ENCODE measurements at regions not wholly inside any gene's neighbourhood (a gene's known extent, or its start where the extent isn't known, plus 50 kb on each side); places are given as distances from the start of the nearest gene placed in this dataset.

DNA sequence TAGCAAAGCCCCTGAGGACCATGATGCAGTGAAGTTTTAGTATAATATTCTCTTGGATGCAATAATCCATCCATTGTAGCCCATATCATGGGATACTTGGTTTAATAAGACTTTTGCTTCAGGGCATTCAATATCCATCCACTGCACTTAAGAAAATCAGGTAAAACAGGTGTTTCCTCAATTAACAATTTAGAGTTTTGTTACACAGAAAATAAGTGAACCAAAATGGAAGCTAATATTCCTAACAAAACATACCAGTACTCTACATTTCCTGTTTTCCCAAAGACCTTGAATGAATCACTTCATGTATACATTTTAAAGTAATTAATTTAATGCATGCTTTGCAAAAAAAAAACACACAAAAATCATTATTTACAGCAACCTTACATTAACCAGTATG is 305.6 kb downstream of the NR2F1-AS1 start:
- no peak for DNase-seq (ENCODE audit: low read depth)

DNA sequence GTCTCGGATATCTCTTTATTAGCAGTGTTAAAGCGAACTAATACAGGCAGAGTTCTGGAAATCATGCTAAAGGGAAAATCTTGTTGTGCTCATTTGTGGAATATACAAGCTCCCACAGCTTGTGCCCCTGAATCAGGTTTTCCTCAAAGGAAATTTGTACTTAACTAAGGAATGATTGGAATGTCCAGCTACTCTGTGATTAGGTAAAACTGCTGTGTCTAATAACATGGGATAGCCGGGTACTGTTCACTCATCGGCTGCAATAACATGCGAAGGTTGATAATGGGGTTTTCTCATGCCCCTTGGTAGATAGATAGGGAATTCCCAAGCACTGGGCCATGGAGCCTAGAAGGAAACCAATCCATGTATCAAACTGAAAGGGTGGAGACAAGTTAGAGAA is 306.7 kb downstream of the NR2F1-AS1 start:
- no peak for DNase-seq (ENCODE audit: low read depth)

DNA sequence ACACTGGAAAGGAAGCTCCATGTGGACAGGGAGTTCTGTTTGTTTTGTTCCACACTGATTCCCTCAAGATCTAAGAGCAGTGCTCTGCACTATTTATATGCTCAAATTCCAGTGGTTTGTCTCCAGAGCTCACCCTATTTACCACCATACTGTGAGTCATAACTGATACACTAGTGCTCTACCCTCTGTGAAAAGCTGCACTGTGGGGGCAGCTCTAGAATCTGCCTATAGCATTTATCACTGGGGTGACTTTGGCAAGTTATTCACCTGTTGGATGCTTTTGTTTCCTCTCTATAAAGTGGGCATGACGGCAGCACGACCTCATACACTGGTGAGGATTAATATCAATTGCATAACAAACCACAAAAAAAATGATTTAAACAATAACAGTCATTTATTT is 307.8 kb downstream of the NR2F1-AS1 start:
- DNase-seq (ENCODE audit: low read depth) = no peak

DNA sequence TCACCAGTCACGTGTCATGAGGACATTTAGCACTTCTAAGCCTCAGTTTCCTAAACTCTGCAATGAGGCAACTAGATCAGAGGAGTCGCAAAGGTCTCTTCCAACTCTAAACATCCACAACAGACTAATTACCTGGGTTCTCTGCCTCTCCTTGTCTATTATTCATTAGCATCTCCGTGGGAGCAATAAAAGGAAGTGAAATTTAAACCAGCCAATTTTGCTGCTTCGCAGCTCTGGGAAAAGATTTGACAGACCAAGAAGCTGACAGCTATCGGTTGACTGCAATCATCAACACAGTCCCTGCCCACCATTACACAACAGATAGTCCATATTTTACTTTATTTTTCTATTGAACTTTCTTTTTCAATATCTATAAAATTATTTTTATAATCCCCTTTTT is 308.9 kb downstream of the NR2F1-AS1 start:
- no peak for DNase-seq (ENCODE audit: low read depth)

DNA sequence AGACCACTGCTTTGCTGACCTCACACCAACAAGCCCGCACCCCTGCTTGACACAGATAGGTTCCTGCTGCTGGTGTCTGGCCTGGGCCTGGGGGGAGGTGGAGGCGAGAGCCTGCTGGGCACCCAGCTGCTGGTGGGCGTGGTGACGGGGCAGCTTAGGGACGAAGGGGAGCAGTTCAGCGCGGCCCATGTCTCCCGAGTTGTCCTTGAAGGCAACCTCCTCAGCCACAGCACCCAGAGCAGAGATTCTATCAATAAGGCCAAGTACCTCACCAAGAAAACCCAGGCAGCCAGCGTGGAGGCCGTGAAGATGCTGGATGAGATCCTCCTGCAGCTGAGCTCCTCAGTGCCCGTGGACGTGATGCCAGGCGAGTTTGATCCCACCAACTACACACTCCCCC is 313.3 kb downstream of the NR2F1-AS1 start:
- no peak for DNase-seq (ENCODE audit: low read depth)

DNA sequence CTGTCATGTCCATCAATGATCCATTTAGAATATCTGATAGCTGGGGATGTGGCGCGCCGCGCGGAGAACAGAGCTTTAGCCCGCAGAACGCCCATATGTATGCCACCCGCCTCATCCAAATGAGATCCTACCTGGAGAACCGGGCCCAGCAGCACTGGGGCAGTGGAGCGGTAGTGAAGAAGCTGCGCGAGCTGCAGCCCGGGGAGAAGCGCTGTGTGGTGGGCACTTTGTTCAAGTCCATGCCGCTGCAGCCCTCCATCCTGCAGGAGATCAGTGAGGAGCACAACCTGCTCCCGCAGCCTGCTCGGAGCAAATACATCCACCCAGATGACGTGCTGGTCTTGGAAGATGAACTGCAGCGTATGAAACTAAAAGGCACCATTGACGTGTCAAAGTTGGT is 313.7 kb downstream of the NR2F1-AS1 start:
- no peak for DNase-seq (ENCODE audit: low read depth)

DNA sequence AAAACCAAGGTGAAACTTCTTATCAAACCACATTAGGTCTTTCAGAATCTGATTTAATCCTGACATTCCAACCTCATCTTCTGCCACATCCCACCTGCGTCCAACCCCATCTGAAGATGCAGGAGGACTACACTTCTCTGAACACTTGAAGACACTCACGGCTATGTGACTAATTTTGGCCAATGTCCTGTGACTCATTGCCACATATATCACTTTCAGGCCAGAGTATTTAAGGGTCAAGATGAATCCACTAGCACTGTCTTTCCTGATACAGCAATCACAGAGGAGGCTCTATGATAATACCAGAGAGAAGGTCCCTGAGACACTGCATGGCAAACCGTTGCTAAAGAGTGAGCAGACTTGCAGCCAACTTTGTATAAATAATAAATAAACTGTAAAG is 323.4 kb downstream of the NR2F1-AS1 start:
- DNase-seq (ENCODE audit: low read depth) = peak; percentile 37

DNA sequence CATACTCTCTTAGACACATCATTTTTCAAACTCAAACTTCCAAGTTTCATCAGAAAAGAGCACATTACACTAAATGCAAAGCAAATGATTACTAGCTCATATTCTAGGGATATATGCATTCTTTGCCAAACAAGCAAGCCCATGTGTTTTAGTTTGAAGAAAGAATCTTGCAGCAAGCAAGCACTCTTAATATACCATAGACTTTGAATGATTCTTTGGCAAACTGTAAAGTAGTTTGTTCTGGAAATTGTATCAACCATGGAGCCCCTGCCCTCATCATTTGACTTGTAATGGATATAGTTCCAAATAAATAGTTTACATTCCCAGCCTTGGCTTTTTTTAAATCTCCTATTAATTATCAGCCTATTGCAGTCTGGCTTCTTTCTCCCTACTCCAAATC is 325.2 kb downstream of the NR2F1-AS1 start:
- no peak for DNase-seq (ENCODE audit: low read depth)

DNA sequence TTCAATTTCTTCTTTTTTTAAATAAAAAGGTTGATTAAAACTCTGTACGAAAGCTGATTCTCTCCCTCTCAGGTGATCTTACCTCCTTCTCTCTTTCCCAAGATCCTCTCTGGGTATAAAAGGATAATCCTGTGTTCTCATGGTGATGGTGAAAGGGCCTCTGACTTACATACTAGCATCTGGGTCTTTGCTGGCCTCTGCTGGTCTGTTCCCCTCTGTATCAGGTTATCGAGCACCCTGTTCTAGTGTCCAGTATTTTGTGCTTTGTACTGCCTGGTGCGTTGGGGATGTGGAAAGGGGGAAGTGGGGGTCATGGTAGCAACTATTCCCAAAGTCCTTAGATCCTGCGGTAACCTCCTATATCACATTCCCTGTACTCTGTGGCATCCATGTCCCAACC is 328.9 kb downstream of the NR2F1-AS1 start:
- DNase-seq (ENCODE audit: low read depth) = no peak

DNA sequence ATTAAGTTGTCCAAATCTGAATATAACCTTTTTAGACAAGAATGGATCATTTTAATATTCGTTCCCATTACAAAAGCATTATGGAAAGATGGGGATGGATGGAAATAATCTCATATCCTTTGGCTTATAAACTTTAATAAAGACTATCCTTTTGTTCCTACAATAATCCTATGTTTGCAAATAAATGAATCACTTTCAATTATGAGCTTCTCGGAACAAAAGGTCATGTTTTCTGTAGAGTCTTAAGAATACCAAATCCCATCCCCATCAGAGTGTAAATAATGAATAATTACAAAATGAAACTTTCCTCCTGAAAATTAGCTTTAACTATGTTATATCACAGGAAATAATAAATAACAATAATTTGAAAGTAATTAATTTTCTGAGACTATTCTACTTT is 329.7 kb downstream of the NR2F1-AS1 start:
- DNase-seq (ENCODE audit: low read depth) = no peak

DNA sequence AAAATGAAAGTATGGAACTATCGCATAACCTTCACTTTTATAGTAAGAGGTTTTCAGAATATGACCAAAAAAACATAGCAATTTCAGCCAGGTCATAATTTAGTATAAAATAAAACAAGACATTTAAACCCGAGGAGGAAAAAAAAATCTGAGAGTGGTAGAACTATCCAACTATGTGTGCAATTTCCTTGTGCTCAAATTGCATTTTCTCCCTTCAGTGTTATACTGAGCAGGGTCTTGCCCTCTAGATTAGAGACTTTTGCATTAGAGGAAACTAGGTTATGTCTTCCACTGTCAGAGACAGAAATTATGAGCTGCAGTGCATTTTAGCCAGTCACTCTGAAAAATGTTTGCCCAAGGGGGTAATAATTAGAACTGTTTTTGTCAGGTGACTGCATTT is 330.6 kb downstream of the NR2F1-AS1 start:
- no peak for DNase-seq (ENCODE audit: low read depth)

DNA sequence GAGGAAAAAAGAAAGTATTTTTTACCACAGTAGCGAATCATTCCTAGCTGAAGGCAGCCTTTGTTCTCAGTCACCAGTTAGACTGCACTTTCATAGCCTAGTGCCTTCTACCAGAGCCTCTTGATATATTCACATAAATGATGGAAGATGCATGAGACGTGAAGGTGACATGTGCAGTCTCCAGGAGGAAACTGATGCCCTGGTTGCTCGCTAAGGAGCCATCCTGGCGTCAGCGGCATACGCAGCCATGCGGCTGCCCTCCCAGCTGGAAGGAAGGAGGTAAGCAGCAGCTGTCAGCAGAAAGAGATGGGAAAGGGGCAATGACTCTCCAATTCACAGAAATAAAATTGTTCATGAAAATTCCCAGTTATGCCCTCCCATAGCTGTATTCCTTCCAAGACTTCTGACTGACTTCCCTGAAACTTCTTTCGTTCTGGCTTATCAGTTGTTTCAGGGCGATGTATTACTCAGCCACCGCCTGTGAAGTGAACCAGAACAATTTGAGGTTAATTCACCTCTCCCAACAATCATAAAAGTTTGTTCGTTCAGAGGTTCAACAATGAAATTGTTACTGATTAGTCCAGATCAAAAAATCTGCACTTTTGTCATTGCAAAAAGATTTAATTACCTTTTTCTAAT is 331.2 kb downstream of the NR2F1-AS1 start:
- DNase-seq (ENCODE audit: low read depth) = no peak

DNA sequence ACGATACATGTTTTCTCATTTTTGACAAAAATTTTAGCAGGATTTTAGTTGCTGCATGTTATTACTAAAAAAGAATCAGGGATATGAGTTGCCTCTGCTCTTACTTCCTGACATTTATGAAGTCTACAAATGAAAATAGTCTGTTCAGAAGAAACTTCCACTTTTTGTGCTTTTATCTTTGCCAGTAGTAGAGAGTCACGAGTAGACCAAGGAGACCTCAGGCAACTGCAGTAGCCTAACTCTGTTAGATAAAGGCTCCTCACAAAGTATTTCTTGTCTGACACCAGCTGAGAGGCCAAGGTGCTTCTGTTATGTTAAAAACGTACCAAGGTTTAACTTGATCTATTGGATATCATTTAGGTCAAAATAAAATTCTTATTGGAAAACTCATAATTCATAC is 333.9 kb downstream of the NR2F1-AS1 start:
- no peak for DNase-seq (ENCODE audit: low read depth)

DNA sequence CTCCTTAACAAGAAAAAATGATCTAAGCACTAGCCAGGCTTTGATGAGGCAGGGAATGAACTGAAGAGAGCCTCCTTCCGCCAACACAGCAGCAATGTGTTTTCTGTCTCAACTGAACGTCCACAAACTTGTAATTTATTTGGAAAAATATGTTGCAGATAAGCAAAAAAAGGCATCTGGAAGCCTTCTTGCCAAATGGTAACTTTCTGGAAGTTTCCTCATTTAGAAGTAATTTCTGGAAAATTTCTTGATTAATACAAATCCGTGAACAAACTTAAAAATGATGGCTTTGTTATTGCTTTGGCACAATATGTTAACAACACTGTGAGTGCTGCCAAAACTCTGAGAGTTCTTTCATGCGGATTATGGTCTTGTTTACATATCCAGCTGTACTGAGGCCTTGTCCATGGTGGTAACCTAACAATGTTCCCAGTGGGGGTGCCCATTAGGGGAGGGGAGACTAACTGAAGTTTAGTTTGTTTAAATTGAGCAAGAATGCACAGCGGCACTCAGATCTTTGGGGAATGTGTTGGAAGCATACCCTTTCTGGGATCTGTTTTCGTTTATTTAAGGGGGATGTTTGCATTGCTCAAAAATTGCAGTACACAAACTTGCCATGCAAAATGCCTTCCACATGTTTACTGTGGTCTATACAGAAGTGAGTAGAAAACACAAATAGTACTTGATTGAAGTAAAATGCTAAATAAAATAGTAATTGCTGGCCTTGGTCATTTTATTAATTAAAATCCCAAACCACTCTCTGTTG is 334.7 kb downstream of the NR2F1-AS1 start:
- peak; percentile 39 for DNase-seq (ENCODE audit: low read depth)

DNA sequence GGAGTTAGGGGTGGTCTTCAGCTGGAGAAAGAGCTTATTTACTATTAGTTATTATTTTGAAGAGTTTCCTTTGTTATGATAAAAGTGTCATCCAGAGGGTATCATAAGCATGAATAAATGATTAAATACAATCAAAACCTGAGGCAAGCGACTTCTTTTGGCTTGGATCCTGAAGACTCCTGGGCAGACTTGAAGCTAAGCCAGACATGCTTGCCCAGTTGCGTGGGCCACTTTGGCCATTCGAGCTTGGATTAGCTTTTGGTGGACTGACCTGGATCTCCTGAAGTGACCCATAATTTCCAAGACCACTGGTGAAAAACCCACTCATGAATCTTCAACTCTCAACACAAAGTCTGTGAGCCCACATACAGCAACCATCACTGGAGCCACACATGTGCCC is 335.8 kb downstream of the NR2F1-AS1 start:
- DNase-seq (ENCODE audit: low read depth) = no peak

DNA sequence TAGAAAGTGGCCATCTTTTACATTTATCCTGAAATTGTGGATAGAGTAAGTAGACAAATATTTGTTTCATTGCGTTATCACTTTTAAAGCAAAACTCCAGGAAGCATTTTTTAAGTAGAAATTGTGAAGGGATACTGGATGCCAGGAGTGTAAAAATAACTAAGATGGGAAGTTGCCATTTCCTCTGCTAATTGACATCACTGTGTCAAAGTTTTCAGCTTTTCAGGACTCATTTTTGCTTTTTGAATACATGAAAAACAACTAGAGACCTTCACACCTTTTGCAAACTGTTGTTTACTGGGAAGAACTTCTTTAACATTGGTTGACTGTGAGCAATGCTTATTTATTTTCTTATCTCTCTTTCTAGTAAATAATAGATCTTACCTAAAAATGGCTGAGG is 337.5 kb downstream of the NR2F1-AS1 start:
- no peak for DNase-seq (ENCODE audit: low read depth)

DNA sequence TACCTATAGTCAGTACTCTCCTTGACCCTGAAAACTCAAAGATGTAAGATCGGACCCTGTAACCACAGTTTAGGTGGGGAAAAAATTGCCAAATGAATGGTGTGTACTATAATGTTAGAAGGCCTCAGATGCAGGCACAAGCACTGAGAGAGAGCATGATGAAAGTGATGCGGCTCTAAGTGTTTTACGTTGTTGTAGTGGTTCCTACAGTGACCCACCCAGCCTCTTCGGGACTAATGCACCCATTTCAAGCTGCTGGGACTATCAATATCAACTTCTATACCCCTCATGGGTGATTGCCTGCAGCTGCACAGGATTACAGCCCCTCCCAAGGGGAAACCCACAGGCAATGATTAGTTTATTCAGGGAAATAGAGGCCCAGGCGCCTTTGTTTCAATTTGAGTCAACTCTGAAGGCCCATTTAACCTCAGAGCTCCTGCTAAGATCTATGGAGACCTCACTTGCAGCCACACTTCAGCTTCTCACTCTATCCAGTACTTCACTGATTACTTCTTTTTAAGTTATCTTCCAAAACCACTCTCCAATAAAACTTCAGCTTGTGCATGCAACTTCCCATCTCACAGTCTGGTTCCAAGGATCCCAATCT is 340.7 kb downstream of the NR2F1-AS1 start:
- DNase-seq (ENCODE audit: low read depth) = no peak

DNA sequence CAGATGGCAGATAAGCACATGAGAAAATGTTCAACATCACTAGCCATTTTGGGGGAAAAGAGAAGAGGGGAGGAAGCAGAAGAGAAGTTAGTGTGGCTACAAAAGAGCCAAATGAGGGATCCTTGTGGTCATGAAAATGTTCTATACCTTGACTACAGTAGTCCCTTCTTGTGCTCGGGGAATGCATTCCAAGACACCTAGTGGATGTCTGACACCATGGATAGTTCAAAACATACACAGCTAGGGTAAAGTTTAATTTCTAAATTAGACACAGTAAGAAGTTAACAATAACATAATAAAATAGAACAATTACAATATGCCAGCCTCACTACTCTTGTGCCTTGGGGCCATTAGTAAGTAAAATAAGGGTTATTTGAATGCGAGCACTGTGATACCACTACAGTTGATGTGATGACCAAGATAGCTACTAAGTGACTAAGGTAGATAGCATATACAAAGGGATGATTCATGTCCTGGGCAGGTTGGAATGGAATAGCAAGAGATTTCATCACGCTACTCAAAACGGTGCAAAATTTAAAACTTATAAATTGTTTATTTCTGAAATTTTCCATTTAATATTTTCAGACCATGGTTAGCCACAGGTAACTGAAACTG is 344.1 kb downstream of the NR2F1-AS1 start:
- no peak for DNase-seq (ENCODE audit: low read depth)

DNA sequence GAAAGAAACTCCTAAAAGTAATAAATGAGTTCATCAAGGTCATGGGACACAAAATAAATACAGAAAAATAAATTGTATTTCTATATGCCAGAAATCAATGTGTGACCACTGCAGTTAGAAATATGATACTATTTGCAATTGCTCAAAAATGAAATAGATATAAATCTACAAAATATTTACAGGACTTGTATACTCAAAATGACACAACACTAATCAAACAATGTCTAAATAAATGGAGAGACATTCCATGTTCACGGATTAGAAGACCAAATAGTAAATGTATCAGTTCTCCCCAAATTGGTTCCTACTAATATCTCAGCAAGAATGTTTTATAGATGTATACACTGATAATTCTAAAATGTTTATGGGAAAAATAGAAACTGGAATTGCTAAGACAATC is 345.3 kb downstream of the NR2F1-AS1 start:
- DNase-seq (ENCODE audit: low read depth) = no peak

DNA sequence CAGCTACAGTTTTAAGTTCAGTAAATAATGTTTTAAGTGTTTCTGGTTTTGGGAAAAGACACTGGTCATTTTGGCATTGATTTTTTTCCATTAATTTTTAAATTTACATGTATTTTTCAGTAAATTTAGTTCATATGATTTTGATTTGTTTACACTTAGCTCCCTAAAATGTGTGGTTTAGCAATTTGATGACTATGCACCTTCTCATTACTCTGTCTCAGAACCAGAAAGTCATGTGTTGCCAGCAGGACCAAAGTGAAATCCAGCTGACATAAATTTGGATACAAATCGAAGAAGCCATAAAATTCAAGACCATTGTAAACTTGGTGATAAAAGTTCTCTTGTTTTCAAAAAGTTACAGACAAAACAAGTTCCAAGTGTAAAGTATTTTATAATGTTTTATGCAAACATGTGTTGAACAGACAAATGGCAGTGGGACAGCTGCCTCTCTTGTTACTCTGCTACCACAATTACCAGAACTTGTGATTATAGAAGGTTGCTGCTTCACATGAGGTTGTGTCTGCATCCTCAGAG is 354.8 kb downstream of the NR2F1-AS1 start:
- DNase-seq (ENCODE audit: low read depth) = peak; percentile 34

DNA sequence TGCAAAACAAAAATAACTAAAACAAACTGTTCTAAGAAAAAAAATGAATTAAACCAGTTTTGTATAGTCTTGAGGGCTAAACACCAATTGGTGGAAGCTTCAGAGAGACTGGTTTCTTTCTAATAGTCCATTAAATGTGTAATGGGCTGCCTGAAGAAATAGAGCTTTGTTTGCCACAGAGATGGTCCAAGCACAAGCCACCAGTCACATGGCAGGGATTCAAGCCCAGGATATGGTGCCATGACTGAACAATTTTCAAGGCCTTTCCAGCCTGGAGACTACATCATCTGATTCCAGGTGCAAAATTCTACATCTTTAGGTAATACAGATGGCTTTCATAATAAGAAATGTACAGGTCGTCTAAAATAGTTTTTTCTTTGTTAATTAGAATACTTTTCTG is 355.3 kb downstream of the NR2F1-AS1 start:
- DNase-seq (ENCODE audit: low read depth) = no peak

DNA sequence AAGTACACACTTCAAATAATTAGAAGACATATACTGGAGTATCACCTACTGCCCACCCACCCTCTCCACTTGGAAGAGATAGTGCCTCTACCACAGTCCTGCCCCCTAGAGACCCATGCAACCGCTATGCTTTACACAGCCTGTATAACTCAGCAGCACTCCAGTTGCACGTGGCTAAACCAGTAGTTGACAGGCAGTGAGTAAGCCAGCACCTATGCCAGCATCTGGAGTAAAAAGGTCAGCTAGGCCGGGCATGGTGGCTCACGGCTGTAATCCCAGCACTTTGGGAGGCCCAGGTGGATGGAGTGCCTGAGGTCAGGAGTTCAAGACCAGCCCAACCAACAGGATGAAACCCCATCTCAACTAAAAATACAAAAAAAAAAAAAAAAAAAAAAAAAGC is 356.4 kb downstream of the NR2F1-AS1 start:
- no peak for DNase-seq (ENCODE audit: low read depth)

DNA sequence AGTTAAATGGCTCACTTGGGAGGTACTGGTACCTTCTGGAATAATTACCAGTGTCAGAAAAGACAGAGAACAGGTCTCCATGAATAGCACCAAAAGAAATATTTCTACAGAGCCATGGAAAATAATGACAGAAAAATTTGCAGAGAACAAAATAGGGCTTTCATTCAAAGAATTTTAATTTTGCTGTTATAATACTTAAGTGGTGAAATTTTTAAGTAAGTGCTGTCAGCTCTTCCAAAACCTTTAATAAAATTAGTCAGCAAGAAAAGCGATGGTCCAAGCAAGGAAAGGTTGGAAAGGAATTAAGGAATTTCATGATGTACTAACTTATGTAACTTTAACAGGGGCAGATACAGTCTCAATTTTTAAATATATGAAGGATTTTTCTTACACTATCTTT is 359.2 kb downstream of the NR2F1-AS1 start:
- no peak for DNase-seq (ENCODE audit: low read depth)
